T-helper 2 cell treated with Interferon-gamma antibody and Interleukin-4, amounts not matched to agents 5 μg/mL and 100 μg/mL, for 36 hours (primary cell): ENCODE measurements at regions not wholly inside any gene's neighbourhood (a gene's known extent, or its start where the extent isn't known, plus 50 kb on each side); places are given as distances from the start of the nearest gene placed in this dataset.

Experiments
- DNase-seq: peaks from one replicate; pipeline ENCODE4 v3.0.0; 2021; ENCODE audit warnings: low spot score
- H3K27ac Mint-ChIP-seq: one replicate; pipeline ENCODE4 v1.8.0; 2021; ENCODE audit warnings: mild to moderate bottlenecking, mixed read lengths
- H3K27me3 Mint-ChIP-seq: one replicate; pipeline ENCODE4 v1.8.0; 2021; ENCODE audit warnings: low read depth, mixed read lengths
- H3K36me3 Mint-ChIP-seq: one replicate; pipeline ENCODE4 v1.8.0; 2021; ENCODE audit warnings: low read depth, mixed read lengths
- H3K4me1 Mint-ChIP-seq: one replicate; pipeline ENCODE4 v1.8.0; 2021; ENCODE audit warnings: low read depth, mixed read lengths
- H3K4me3 Mint-ChIP-seq: one replicate; pipeline ENCODE4 v1.8.0; 2022; ENCODE audit warnings: mild to moderate bottlenecking, moderate library complexity, mixed read lengths
- H3K9me3 Mint-ChIP-seq: one replicate; pipeline ENCODE4 v1.8.0; 2021; ENCODE audit warnings: mixed read lengths

DNA sequence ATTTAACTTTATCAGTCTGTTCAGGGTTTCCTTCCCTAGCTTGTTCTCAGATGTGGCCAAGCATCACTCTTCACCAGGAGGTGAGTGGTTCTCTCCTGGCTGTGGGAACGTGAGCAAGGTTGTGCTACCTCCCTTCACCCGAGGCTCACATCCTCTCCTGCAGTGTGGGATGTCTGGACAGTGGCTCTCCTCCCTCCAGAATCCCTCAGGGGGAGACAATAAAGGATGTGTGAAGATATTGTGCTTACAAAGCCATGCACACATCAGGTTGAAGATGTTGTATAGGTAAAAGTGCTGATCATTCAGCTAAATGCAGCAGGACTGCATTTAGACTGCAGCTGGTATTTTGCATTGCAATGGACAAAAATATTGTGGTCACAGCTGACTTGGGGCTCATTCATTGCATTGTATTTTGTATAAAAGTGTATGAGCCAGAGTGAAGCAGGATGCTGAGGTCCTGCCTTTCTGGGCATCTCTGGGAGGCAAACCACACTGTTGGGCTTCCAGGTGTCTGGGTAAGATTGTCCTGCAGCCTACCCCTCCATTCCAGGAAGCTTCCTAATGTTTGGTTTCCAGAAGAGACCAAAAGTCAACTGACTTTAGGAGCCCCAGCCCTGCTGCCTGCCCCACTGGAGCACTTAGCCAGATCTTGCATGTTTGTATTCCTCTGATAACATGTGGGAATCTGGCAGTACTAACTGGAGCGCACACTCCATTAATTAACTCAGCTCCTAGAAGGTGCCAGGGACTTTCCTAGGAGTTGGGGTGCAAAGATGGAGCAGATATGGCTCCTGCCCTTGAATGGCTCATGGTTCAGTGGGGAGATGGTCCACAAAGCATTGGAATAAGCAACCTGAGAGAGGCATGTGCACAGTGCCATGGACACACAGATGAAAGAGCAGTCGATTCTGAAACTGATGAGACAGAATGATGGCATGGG, 292.5 kb upstream of the ZNF32 start:
- H3K9me3 Mint-ChIP-seq = no peaks in the 10 kb centered on the region
- H3K4me3 Mint-ChIP-seq = no peak overlapping the region
- DNase-seq = no peak
- H3K4me1 Mint-ChIP-seq = peaks cover 3% of the 10 kb centered on the region
- peaks cover 3% of the 10 kb centered on the region for H3K27me3 Mint-ChIP-seq
- H3K27ac Mint-ChIP-seq = no peak overlapping the region
- no peaks in the 10 kb centered on the region for H3K36me3 Mint-ChIP-seq

DNA sequence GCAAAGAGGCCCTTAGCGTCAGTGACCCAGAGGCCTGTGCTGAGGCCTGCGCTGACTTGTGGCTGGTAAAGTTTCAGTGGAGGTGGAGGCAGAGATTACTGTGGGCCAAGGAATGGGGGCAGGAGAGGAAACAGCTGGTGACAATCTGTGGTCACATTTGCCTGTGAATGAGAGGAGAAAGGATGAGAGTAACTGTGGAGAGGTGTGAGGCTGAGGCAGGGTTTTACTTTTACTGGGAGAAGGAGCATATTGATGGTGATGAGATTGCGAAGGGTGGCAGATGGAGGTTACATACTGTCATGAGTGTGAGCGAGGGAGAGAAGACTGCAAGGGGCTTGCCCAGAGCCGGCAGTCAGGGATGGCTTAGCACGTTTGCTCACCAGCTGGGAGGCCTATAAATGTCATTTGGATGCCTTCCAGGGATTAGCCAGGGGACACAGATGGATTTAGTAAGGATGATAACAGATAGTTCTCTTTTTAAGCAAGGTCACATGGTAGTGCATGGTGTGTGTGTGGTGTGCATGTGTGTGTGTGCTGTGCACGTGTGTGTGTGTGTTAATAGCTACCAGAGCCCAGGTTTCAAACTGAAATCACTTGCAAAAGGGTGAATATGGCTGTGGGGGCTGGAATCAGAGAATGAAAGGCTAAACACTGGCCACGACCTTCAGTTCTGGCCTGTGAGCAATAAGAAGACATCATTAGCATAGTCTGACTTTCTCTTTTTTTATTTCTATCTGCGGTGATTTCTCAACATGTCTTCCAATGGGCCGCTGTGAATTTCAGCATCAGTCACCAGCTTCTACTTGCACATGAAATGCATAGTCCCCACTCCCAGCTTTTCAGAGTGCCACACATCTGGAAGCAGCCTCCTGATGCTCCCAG, 291.5 kb upstream of the ZNF32 start:
- Mint-ChIP-seq H3K4me3 (no peak overlapping the region), H3K4me1 (peaks cover 3% of the 10 kb centered on the region), H3K27me3 (peaks cover 3% of the 10 kb centered on the region), H3K27ac (no peak overlapping the region), H3K36me3 (no peaks in the 10 kb centered on the region), H3K9me3 (no peaks in the 10 kb centered on the region)
- no peak for DNase-seq

- H3K4me1 Mint-ChIP-seq = peaks cover 3% of the 10 kb centered on the region
- no peaks in the 10 kb centered on the region for H3K9me3 Mint-ChIP-seq
- H3K36me3 Mint-ChIP-seq = no peaks in the 10 kb centered on the region
- H3K4me3 Mint-ChIP-seq = no peak overlapping the region
- H3K27me3 Mint-ChIP-seq = peaks cover 3% of the 10 kb centered on the region
- H3K27ac Mint-ChIP-seq = no peak overlapping the region
- no peak for DNase-seq
Observed at GRCh38 chr10:43939389-43939938, 290.8 kb upstream of the ZNF32 start.

GRCh38 chr10:43938810-43939209, 290.1 kb upstream of the ZNF32 start:
- Mint-ChIP-seq H3K36me3 (no peaks in the 10 kb centered on the region), H3K27me3 (peaks cover 5% of the 10 kb centered on the region), H3K27ac (no peak overlapping the region), H3K9me3 (no peaks in the 10 kb centered on the region), H3K4me1 (peaks cover 3% of the 10 kb centered on the region), H3K4me3 (no peak overlapping the region)
- no peak for DNase-seq

- no peak for DNase-seq
- Mint-ChIP-seq H3K36me3 (no peaks in the 10 kb centered on the region), H3K4me3 (no peak overlapping the region), H3K9me3 (no peaks in the 10 kb centered on the region), H3K27ac (no peak overlapping the region), H3K4me1 (no peaks in the 10 kb centered on the region), H3K27me3 (peaks cover 3% of the 10 kb centered on the region)
Observed at GRCh38 chr10:43931308-43931930, 282.7 kb upstream of the ZNF32 start.

- Mint-ChIP-seq H3K27me3 (peaks cover 3% of the 10 kb centered on the region), H3K9me3 (no peaks in the 10 kb centered on the region), H3K4me1 (no peaks in the 10 kb centered on the region), H3K4me3 (no peak overlapping the region), H3K36me3 (no peaks in the 10 kb centered on the region), H3K27ac (no peak overlapping the region)
- DNase-seq = no peak
Observed at GRCh38 chr10:43930777-43931176, 282.1 kb upstream of the ZNF32 start.

DNA sequence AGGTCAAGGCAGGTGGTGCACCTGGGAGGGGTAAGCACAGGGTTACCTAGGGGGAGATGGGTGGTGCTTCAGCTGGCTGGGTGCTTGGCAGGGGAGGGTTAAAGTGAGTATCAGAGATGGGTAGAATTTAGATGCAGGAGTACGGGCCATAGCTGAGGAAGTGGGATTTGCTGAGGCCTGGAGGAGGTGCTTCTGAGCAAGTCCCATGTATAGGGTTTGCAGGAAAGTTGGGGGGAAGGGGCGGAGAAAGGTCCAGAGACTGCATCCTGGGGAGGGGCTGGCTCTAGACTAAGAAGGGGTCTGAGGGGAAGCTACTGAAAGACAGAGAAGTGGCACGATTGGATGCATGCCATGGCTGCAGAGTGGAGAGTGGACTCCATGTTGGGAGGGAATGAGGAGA, 281.6 kb upstream of the ZNF32 start:
- H3K27me3 Mint-ChIP-seq = peaks cover 3% of the 10 kb centered on the region
- no peak overlapping the region for H3K4me3 Mint-ChIP-seq
- H3K27ac Mint-ChIP-seq = no peak overlapping the region
- no peaks in the 10 kb centered on the region for H3K9me3 Mint-ChIP-seq
- H3K36me3 Mint-ChIP-seq = no peaks in the 10 kb centered on the region
- no peak for DNase-seq
- no peaks in the 10 kb centered on the region for H3K4me1 Mint-ChIP-seq

- Mint-ChIP-seq H3K4me3 (no peak overlapping the region), H3K27me3 (peaks cover 3% of the 10 kb centered on the region), H3K9me3 (no peaks in the 10 kb centered on the region), H3K27ac (no peak overlapping the region), H3K36me3 (no peaks in the 10 kb centered on the region), H3K4me1 (no peaks in the 10 kb centered on the region)
- DNase-seq = no peak
Observed at GRCh38 chr10:43929122-43929521, 280.4 kb upstream of the ZNF32 start.

GRCh38 chr10:43928425-43928968, 279.8 kb upstream of the ZNF32 start:
- no peak overlapping the region for H3K27ac Mint-ChIP-seq
- no peak overlapping the region for H3K4me3 Mint-ChIP-seq
- DNase-seq = no peak
- no peaks in the 10 kb centered on the region for H3K27me3 Mint-ChIP-seq
- H3K9me3 Mint-ChIP-seq = no peaks in the 10 kb centered on the region
- H3K36me3 Mint-ChIP-seq = no peaks in the 10 kb centered on the region
- no peaks in the 10 kb centered on the region for H3K4me1 Mint-ChIP-seq

DNA sequence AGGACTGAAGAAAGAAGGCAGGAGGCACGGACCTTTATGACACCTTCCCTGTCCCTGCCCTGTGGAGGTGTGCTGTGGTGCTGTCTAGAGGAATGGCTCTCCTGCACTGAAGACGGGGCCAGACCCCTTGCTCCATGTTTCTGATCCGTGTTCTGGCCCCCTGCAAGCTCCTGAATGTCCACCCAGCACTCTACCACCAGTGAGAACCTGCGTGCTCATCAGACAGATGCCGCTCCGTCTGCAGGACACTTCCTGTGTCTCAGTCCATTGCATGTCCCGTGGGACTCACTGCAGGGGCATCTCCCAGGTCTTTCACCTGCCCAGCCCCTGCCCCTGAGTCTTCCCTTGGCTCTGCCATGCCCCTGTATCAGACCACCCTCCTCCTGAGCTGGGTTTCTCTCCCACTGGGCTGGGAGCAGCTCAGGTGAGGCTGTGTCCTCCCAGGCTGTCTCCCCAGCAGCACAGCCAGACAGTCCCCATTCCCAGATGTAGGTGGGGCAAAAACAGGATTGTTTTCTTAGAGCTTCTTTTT, 278.3 kb upstream of the ZNF32 start:
- Mint-ChIP-seq H3K9me3 (no peaks in the 10 kb centered on the region), H3K4me1 (no peaks in the 10 kb centered on the region), H3K27me3 (no peaks in the 10 kb centered on the region), H3K36me3 (no peaks in the 10 kb centered on the region), H3K27ac (no peak overlapping the region), H3K4me3 (no peak overlapping the region)
- no peak for DNase-seq

GRCh38 chr10:43926371-43926770, 277.7 kb upstream of the ZNF32 start:
- Mint-ChIP-seq H3K4me1 (no peaks in the 10 kb centered on the region), H3K36me3 (no peaks in the 10 kb centered on the region), H3K27ac (no peak overlapping the region), H3K27me3 (no peaks in the 10 kb centered on the region), H3K9me3 (no peaks in the 10 kb centered on the region), H3K4me3 (no peak overlapping the region)
- DNase-seq = no peak

DNA sequence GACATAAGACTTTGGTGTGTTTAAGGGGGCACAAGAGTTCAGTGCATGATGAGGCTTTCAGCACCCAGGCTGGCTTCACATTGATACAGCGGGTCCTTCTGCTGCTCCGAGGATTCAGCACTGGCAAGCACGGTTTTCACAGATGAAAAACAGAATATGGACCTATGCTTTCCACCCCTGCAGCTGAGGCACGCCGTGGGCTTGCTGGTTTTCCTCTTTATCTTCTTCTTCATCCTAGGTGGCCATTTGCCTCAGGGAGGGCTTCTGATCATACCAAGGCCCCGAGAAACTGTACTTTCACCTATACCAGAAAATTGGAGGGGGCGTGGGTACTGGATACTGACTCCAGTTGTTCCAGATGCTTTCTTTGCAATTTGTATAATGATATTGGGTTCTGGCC, 277.1 kb upstream of the ZNF32 start:
- H3K9me3 Mint-ChIP-seq = no peaks in the 10 kb centered on the region
- no peak overlapping the region for H3K4me3 Mint-ChIP-seq
- no peaks in the 10 kb centered on the region for H3K4me1 Mint-ChIP-seq
- H3K27me3 Mint-ChIP-seq = no peaks in the 10 kb centered on the region
- H3K36me3 Mint-ChIP-seq = no peaks in the 10 kb centered on the region
- DNase-seq = no peak
- no peak overlapping the region for H3K27ac Mint-ChIP-seq

DNA sequence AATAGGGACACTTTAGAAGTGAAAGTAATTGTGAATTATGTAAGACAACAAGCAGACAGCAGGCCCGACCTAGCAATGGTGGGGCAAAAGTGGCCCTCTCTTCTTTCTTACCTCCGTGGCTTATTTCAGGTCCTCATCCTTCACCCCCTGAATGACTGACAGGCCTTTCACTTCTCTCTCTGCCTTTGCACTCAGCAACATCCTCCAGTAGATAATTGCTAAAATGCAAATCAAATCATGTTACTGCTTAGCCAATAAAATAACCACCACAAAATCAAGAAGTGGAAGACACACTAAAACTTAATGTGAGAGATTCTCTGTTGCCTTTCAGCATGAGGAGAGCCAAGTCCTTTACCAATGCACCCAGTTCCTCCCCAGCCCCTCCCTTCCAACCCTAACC, 274.6 kb upstream of the ZNF32 start:
- no peak overlapping the region for H3K27ac Mint-ChIP-seq
- no peaks in the 10 kb centered on the region for H3K9me3 Mint-ChIP-seq
- DNase-seq = no peak
- no peaks in the 10 kb centered on the region for H3K4me1 Mint-ChIP-seq
- H3K27me3 Mint-ChIP-seq = peaks cover 2% of the 10 kb centered on the region
- H3K36me3 Mint-ChIP-seq = no peaks in the 10 kb centered on the region
- H3K4me3 Mint-ChIP-seq = no peak overlapping the region
